GM12892 (cell line): ENCODE measurements at regions not wholly inside any gene's neighbourhood (a gene's known extent, or its start where the extent isn't known, plus 50 kb on each side); places are given as distances from the start of the nearest gene placed in this dataset.

ENCODE experiments used
- POLR2A ChIP-seq: IDR thresholded peaks from 2 replicates; pipeline ENCODE4 v1.6.1; 2011; ENCODE audit warnings: low read depth, low read length, control low read depth
- TAF1 ChIP-seq: IDR thresholded peaks from 2 replicates; pipeline ENCODE4 v1.6.1; 2011; ENCODE audit warnings: low read depth, mild to moderate bottlenecking, control low read depth, low read length, borderline replicate concordance

DNA sequence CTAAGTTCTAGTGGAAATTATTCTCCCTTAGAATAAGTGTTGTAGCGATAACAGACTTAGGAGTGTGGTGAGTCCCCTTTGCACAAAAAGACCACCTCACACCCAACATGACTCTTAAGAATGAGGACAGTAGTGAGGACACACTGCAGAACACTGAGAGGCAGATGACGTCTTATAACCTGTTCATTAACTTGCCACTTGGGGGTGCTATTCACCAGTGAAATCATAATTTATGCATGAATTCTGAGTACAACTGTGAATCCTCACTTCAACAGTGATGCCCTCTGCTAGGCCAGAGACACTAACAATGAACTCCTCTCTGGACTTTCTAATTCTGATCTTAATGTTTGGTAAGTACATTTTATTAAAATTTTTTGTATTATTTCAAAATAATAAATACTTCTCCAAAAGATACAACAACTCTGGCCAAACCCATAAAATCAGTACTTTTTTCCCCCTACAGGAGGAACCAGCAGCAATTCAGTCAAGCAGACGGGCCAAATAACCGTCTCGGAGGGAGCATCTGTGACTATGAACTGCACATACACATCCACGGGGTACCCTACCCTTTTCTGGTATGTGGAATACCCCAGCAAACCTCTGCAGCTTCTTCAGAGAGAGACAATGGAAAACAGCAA is 274.7 kb downstream of the DAD1 start:
- no peak for TF ChIP-seq TAF1
- TF ChIP-seq POLR2A = no peak
